ENCODE measurements at regions not wholly inside any gene's neighbourhood (a gene's known extent, or its start where the extent isn't known, plus 50 kb on each side); places are given as distances from the start of the nearest gene placed in this dataset.
"Not testable (repeated sequence)": the region's sequence is repeated elsewhere in the genome, so short reads cannot be mapped to it uniquely, and the experiment has no call there.

DNA sequence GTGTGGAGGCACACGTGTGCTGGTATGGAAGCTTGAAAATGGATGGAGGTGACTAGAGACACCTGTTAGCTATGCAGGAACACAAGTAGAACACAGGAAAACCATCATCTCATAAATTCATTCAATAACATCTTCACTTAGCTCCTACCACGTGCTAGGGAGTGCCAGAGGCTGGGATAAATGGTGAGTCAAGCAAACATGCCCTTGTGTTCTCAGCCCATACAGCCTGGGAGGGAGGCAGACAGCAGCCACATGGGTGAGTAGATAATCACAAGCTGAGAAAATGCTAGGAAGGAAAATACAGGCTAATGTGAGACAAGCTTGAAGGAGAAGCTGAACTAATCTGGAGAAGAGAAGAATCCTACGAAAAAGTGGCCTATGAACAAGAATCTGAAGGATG lies 468.0 kb upstream of the ZMIZ1 start:
- H3K36me3 ChIP-seq (ENCODE audit: control insufficient read depth in 2 of 2, extremely low read depth in 1 of 2, insufficient read depth in 1 of 2, low read length in 1 of 2), result no peaks in the 10 kb centered on the region
- Mint-ChIP-seq H3K4me1 (no peaks in the 10 kb centered on the region), H3K9me3 (no peaks in the 10 kb centered on the region), H3K27me3 (peaks cover 0 to 23% of the 10 kb centered on the region in 2 donors), H3K4me3 (no peak overlapping the region), H3K27ac (no peak overlapping the region), H3K36me3 (no peaks in the 10 kb centered on the region)
- CTCF ChIA-PET, result interaction anchor here in 1 of 2 donors (0.9 kb wide), 1 partner anchor 595 kb away, joined by 3 read pairs; no protein-coding TSS in a partner anchor
- no peaks in the 10 kb centered on the region for H3K9me3 ChIP-seq
- H3K27ac ChIP-seq (ENCODE audit: low read length), result no peak overlapping the region
- peaks cover 0 to 13% of the 10 kb centered on the region in 2 experiments for H3K27me3 ChIP-seq (replicated peaks in 1 of 2; ENCODE audit: control insufficient read depth in 2 of 2, extremely low read depth in 1 of 2, insufficient read depth in 2 of 2, low read length in 1 of 2)
- no peaks in the 10 kb centered on the region for H3K4me1 ChIP-seq (ENCODE audit: control insufficient read depth in 1 of 2, extremely low read depth in 1 of 2, insufficient read depth in 2 of 2, low read length in 2 of 2)
- WGBS (ENCODE audit: insufficient coverage), result 100% methylated on average over 1 of the region's 3 CpGs
- DNase-seq, result no peak
- H3K4me3 ChIP-seq (ENCODE audit: control insufficient read depth in 1 of 2, extremely low read depth in 1 of 2, low read length in 1 of 2), result no peak overlapping the region
- POLR2A ChIA-PET, result no interaction called here
- no peak for ATAC-seq (replicated peaks in 1 of 4)

GRCh38 chr10:78602201-78602932 lies 466.4 kb upstream of the ZMIZ1 start:
- ATAC-seq (replicated peaks in 1 of 4) (no peak), DNase-seq (no peak)
- H3K4me3 Mint-ChIP-seq, result no peak overlapping the region
- Histone ChIP-seq H3K27me3 (replicated peaks in 1 of 2; ENCODE audit: control insufficient read depth in 2 of 2, extremely low read depth in 1 of 2, insufficient read depth in 2 of 2, low read length in 1 of 2) (peaks cover 0 to 11% of the 10 kb centered on the region in 2 experiments), H3K9me3 (no peaks in the 10 kb centered on the region), H3K4me3 (ENCODE audit: control insufficient read depth in 1 of 2, extremely low read depth in 1 of 2, low read length in 1 of 2) (no peak overlapping the region), H3K27ac (ENCODE audit: low read length) (no peak overlapping the region), H3K4me1 (ENCODE audit: control insufficient read depth in 1 of 2, extremely low read depth in 1 of 2, insufficient read depth in 2 of 2, low read length in 2 of 2) (no peaks in the 10 kb centered on the region), H3K36me3 (ENCODE audit: control insufficient read depth in 2 of 2, extremely low read depth in 1 of 2, insufficient read depth in 1 of 2, low read length in 1 of 2) (no peaks in the 10 kb centered on the region)
- peaks cover 0 to 21% of the 10 kb centered on the region in 2 donors for H3K27me3 Mint-ChIP-seq
- ChIA-PET CTCF (no interaction called here), POLR2A (no interaction called here)
- H3K36me3 Mint-ChIP-seq, result no peaks in the 10 kb centered on the region
- no peaks in the 10 kb centered on the region for H3K4me1 Mint-ChIP-seq
- WGBS (ENCODE audit: insufficient coverage), result 80% methylated on average over 11 of the region's 12 CpGs
- no peak overlapping the region for H3K27ac Mint-ChIP-seq
- H3K9me3 Mint-ChIP-seq, result no peaks in the 10 kb centered on the region

DNA sequence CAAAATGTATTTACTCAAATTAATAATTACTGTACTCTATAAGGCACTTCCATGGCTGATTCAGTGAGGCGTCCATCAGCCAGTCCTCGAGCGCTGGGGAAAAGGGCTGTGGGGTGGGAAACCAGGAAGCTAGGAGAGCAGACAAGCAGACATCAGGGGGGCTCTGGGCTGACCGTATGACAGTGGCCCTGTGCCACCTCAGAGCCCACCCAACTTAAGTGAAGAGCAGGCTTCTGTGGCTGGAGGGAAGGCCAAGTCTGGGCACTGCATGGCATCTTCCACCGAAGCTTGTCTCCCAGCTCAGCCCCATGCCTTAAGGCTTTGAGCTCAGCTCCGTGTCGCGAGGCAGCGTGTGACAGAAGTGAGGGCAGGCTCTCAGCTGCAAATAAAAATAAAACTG lies 464.5 kb upstream of the ZMIZ1 start:
- no peaks in the 10 kb centered on the region for H3K36me3 Mint-ChIP-seq
- Histone ChIP-seq H3K36me3 (ENCODE audit: control insufficient read depth in 2 of 2, extremely low read depth in 1 of 2, insufficient read depth in 1 of 2, low read length in 1 of 2) (no peaks in the 10 kb centered on the region), H3K4me3 (ENCODE audit: control insufficient read depth in 1 of 2, extremely low read depth in 1 of 2, low read length in 1 of 2) (no peak overlapping the region), H3K4me1 (ENCODE audit: control insufficient read depth in 1 of 2, extremely low read depth in 1 of 2, insufficient read depth in 2 of 2, low read length in 2 of 2) (no peaks in the 10 kb centered on the region), H3K27me3 (replicated peaks in 1 of 2; ENCODE audit: control insufficient read depth in 2 of 2, extremely low read depth in 1 of 2, insufficient read depth in 2 of 2, low read length in 1 of 2) (peaks cover 0 to 7% of the 10 kb centered on the region in 2 experiments), H3K27ac (ENCODE audit: low read length) (no peak overlapping the region), H3K9me3 (no peaks in the 10 kb centered on the region)
- no peak for DNase-seq
- no peaks in the 10 kb centered on the region for H3K4me1 Mint-ChIP-seq
- no peak overlapping the region for H3K4me3 Mint-ChIP-seq
- H3K27me3 Mint-ChIP-seq, result peaks cover 0 to 8% of the 10 kb centered on the region in 2 donors
- CTCF ChIA-PET, result no interaction called here
- H3K27ac Mint-ChIP-seq, result no peak overlapping the region
- ATAC-seq (replicated peaks in 1 of 4), result no peak
- peaks cover 0 to 8% (median 3%) of the 10 kb centered on the region in 3 donors for H3K9me3 Mint-ChIP-seq
- POLR2A ChIA-PET, result no interaction called here
- WGBS (ENCODE audit: insufficient coverage), result 88% methylated on average over 9 of the region's 9 CpGs

DNA sequence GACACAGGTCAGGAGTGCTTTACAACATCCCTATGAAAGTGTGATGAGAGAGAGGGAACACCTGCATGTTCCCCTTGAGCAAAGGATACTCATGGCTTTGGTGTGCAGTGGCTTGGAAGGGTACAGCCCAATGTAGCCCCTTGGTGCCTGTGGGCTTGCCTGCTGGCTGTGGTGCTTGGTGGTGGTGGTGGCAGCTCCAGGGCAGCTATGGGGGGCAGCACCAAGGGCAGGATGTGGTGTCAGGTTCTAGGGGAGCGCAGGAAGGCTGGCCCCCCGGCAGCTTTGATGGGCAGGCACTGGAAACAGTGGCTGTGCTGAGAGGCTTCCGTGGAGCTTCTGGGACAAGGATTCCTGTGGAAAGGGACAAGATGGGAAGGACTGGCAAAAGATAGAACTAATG lies 464.0 kb upstream of the ZMIZ1 start:
- CTCF ChIA-PET, result no interaction called here
- no peak overlapping the region for H3K4me3 Mint-ChIP-seq

GRCh38 chr10:78605800-78606350 lies 462.9 kb upstream of the ZMIZ1 start:
- H3K27me3 Mint-ChIP-seq, result peaks cover 9 to 11% of the 10 kb centered on the region in 2 donors
- Histone ChIP-seq H3K9me3 (no peaks in the 10 kb centered on the region), H3K4me1 (ENCODE audit: control insufficient read depth in 1 of 2, extremely low read depth in 1 of 2, insufficient read depth in 2 of 2, low read length in 2 of 2) (no peaks in the 10 kb centered on the region), H3K27ac (ENCODE audit: low read length) (no peak overlapping the region), H3K4me3 (ENCODE audit: control insufficient read depth in 1 of 2, extremely low read depth in 1 of 2, low read length in 1 of 2) (no peak overlapping the region), H3K27me3 (replicated peaks in 1 of 2; ENCODE audit: control insufficient read depth in 2 of 2, extremely low read depth in 1 of 2, insufficient read depth in 2 of 2, low read length in 1 of 2) (peaks cover 0 to 9% of the 10 kb centered on the region in 2 experiments), H3K36me3 (ENCODE audit: control insufficient read depth in 2 of 2, extremely low read depth in 1 of 2, insufficient read depth in 1 of 2, low read length in 1 of 2) (no peaks in the 10 kb centered on the region)
- H3K9me3 Mint-ChIP-seq, result peaks cover 4 to 14% (median 8%) of the 10 kb centered on the region in 3 donors
- no peak for ATAC-seq (replicated peaks in 1 of 4)
- no peak overlapping the region for H3K4me3 Mint-ChIP-seq
- H3K36me3 Mint-ChIP-seq, result no peaks in the 10 kb centered on the region
- ChIA-PET POLR2A (no interaction called here), CTCF (no interaction called here)
- WGBS (ENCODE audit: insufficient coverage), result no CpG with 5 or more reads among the region's 4 CpGs
- no peak overlapping the region for H3K27ac Mint-ChIP-seq
- DNase-seq, result no peak
- H3K4me1 Mint-ChIP-seq, result no peaks in the 10 kb centered on the region

More for the DNA sequence above, 464.0 kb upstream of the ZMIZ1 start:
- Mint-ChIP-seq H3K9me3 (peaks cover under 1 to 10% (median 3%) of the 10 kb centered on the region in 3 donors), H3K27me3 (peaks cover 0 to 8% of the 10 kb centered on the region in 2 donors), H3K27ac (no peak overlapping the region), H3K36me3 (no peaks in the 10 kb centered on the region), H3K4me1 (no peaks in the 10 kb centered on the region)
- H3K27me3 ChIP-seq (replicated peaks in 1 of 2; ENCODE audit: control insufficient read depth in 2 of 2, extremely low read depth in 1 of 2, insufficient read depth in 2 of 2, low read length in 1 of 2), result peaks cover 0 to 7% of the 10 kb centered on the region in 2 experiments
- H3K4me1 ChIP-seq (ENCODE audit: control insufficient read depth in 1 of 2, extremely low read depth in 1 of 2, insufficient read depth in 2 of 2, low read length in 2 of 2), result no peaks in the 10 kb centered on the region
- POLR2A ChIA-PET, result no interaction called here
- WGBS (ENCODE audit: insufficient coverage), result 100% methylated on average over 2 of the region's 3 CpGs
- no peak for DNase-seq
- no peaks in the 10 kb centered on the region for H3K9me3 ChIP-seq
- H3K27ac ChIP-seq (ENCODE audit: low read length), result no peak overlapping the region
- ATAC-seq (replicated peaks in 1 of 4), result no peak
- no peaks in the 10 kb centered on the region for H3K36me3 ChIP-seq (ENCODE audit: control insufficient read depth in 2 of 2, extremely low read depth in 1 of 2, insufficient read depth in 1 of 2, low read length in 1 of 2)
- no peak overlapping the region for H3K4me3 ChIP-seq (ENCODE audit: control insufficient read depth in 1 of 2, extremely low read depth in 1 of 2, low read length in 1 of 2)

DNA sequence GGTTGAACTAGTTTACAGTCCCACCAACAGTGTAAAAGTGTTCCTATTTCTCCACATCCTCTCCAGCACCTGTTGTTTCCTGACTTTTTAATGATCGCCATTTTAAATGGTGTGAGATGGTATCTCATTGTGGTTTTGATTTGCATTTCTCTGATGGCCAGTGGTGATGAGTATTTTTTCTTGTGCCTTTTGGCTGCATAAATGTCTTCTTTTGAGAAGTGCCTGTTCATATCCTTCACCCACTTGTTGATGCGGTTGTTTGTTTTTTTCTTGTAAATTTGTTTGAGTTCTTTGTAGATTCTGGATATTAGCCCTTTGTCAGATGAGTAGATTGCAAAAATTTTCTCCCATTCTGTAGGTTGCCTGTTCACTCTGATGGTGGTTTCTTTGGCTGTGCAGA lies 462.0 kb upstream of the ZMIZ1 start:
- H3K27ac Mint-ChIP-seq; CTCF ChIA-PET; H3K27ac ChIP-seq (ENCODE audit: low read length); H3K4me1 ChIP-seq (ENCODE audit: control insufficient read depth in 1 of 2, extremely low read depth in 1 of 2, insufficient read depth in 2 of 2, low read length in 2 of 2); H3K4me3 Mint-ChIP-seq; H3K36me3 ChIP-seq (ENCODE audit: control insufficient read depth in 2 of 2, extremely low read depth in 1 of 2, insufficient read depth in 1 of 2, low read length in 1 of 2); POLR2A ChIA-PET; DNase-seq; H3K36me3 Mint-ChIP-seq; H3K4me3 ChIP-seq (ENCODE audit: control insufficient read depth in 1 of 2, extremely low read depth in 1 of 2, low read length in 1 of 2); ATAC-seq (replicated peaks in 1 of 4); H3K9me3 ChIP-seq; H3K4me1 Mint-ChIP-seq; H3K27me3 ChIP-seq (replicated peaks in 1 of 2; ENCODE audit: control insufficient read depth in 2 of 2, extremely low read depth in 1 of 2, insufficient read depth in 2 of 2, low read length in 1 of 2): not testable (repeated sequence)
- peaks cover 9 to 12% of the 10 kb centered on the region in 2 donors for H3K27me3 Mint-ChIP-seq
- peaks cover 4 to 14% (median 8%) of the 10 kb centered on the region in 3 donors for H3K9me3 Mint-ChIP-seq
- no CpG with 5 or more reads among the region's 2 CpGs for WGBS (ENCODE audit: insufficient coverage)

Measured in T-cell (primary cell).